ENCODE measurements at regions not wholly inside any gene's neighbourhood (a gene's known extent, or its start where the extent isn't known, plus 50 kb on each side); places are given as distances from the start of the nearest gene placed in this dataset.

DNA sequence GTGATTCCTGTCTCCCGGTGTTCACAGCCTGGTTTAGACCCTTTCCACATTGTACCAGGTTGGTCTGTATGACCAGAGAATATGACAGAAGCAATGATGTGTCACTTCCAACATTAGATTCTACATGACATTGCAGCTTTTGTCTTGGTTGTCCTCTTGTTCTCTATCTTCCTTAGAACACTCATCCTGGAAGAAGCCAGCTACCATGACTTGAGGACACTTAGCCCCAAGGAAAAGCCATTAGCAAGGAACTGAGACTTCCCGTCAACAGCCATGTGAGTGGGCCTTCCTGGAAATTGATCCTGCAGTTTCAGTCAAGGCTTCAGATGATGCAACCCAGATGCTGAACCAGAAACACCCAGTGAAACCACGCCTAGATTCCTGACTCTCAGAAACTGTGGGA, 143.3 kb downstream of the MREG start (continued):
- TF ChIP-seq, protein P1, sequence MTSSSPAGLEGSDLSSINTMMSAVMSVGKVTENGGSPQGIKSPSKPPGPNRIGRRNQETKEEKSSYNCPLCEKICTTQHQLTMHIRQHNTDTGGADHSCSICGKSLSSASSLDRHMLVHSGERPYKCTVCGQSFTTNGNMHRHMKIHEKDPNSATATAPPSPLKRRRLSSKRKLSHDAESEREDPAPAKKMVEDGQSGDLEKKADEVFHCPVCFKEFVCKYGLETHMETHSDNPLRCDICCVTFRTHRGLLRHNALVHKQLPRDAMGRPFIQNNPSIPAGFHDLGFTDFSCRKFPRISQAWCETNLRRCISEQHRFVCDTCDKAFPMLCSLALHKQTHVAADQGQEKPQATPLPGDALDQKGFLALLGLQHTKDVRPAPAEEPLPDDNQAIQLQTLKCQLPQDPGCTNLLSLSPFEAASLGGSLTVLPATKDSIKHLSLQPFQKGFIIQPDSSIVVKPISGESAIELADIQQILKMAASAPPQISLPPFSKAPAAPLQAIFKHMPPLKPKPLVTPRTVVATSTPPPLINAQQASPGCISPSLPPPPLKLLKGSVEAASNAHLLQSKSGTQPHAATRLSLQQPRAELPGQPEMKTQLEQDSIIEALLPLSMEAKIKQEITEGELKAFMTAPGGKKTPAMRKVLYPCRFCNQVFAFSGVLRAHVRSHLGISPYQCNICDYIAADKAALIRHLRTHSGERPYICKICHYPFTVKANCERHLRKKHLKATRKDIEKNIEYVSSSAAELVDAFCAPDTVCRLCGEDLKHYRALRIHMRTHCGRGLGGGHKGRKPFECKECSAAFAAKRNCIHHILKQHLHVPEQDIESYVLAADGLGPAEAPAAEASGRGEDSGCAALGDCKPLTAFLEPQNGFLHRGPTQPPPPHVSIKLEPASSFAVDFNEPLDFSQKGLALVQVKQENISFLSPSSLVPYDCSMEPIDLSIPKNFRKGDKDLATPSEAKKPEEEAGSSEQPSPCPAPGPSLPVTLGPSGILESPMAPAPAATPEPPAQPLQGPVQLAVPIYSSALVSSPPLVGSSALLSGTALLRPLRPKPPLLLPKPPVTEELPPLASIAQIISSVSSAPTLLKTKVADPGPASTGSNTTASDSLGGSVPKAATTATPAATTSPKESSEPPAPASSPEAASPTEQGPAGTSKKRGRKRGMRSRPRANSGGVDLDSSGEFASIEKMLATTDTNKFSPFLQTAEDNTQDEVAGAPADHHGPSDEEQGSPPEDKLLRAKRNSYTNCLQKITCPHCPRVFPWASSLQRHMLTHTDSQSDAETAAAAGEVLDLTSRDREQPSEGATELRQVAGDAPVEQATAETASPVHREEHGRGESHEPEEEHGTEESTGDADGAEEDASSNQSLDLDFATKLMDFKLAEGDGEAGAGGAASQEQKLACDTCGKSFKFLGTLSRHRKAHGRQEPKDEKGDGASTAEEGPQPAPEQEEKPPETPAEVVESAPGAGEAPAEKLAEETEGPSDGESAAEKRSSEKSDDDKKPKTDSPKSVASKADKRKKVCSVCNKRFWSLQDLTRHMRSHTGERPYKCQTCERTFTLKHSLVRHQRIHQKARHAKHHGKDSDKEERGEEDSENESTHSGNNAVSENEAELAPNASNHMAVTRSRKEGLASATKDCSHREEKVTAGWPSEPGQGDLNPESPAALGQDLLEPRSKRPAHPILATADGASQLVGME (CRISPR knock-in tag; IDR thresholded peaks at IDR 0.05) = 0 out of 2 replicates have a peak, but pooled peaks have one; percentile 73
- TF ChIP-seq SREBF1 (IDR thresholded peaks at IDR 0.05; ENCODE audit: borderline replicate concordance, low read depth, low read length) = no peak
- TF ChIP-seq SIN3A (IDR thresholded peaks at IDR 0.05; ENCODE audit: borderline replicate concordance in 2 of 2, control insufficient read depth in 1 of 2, low read depth in 2 of 2, low read length in 2 of 2) = no peak
- TF ChIP-seq, protein P2, sequence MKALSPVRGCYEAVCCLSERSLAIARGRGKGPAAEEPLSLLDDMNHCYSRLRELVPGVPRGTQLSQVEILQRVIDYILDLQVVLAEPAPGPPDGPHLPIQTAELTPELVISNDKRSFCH (CRISPR knock-in tag; IDR thresholded peaks at IDR 0.05) = no peak
- TF ChIP-seq, protein P2 (tag; IDR thresholded peaks at IDR 0.05) = peak; percentile 44; the same call in 1 of the 2 replicates
- TF ChIP-seq, protein P3, sequence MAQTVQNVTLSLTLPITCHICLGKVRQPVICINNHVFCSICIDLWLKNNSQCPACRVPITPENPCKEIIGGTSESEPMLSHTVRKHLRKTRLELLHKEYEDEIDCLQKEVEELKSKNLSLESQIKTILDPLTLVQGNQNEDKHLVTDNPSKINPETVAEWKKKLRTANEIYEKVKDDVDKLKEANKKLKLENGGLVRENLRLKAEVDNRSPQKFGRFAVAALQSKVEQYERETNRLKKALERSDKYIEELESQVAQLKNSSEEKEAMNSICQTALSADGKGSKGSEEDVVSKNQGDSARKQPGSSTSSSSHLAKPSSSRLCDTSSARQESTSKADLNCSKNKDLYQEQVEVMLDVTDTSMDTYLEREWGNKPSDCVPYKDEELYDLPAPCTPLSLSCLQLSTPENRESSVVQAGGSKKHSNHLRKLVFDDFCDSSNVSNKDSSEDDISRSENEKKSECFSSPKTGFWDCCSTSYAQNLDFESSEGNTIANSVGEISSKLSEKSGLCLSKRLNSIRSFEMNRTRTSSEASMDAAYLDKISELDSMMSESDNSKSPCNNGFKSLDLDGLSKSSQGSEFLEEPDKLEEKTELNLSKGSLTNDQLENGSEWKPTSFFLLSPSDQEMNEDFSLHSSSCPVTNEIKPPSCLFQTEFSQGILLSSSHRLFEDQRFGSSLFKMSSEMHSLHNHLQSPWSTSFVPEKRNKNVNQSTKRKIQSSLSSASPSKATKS (CRISPR knock-in tag; IDR thresholded peaks at IDR 0.05) = 0 out of 2 replicates have a peak, but pooled peaks have one; percentile 20
- peak; percentile 33; the same call in 1 of the 2 replicates for TF ChIP-seq GABPA (tag; conservative IDR thresholded peaks at IDR 0.05; ENCODE audit: low read depth)
- TF ChIP-seq ZNF24 (IDR thresholded peaks at IDR 0.05) = peak; percentile 75
- TF ChIP-seq SMARCA4 (IDR thresholded peaks at IDR 0.05) = peak; percentile 53; the same call in 1 of the 2 replicates
- peak; percentile 87 for TF ChIP-seq ZSCAN32 (CRISPR knock-in tag; IDR thresholded peaks at IDR 0.05)
- TF ChIP-seq, protein P4, sequence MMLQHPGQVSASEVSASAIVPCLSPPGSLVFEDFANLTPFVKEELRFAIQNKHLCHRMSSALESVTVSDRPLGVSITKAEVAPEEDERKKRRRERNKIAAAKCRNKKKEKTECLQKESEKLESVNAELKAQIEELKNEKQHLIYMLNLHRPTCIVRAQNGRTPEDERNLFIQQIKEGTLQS (IDR thresholded peaks at IDR 0.05) = peak; percentile 96
- TF ChIP-seq, protein P4 (CRISPR knock-in tag; conservative IDR thresholded peaks at IDR 0.05) = no peak
- TF ChIP-seq HOXB6 (CRISPR knock-in tag; IDR thresholded peaks at IDR 0.05; ENCODE audit: borderline replicate concordance) = no peak
- TF ChIP-seq SMAD3 (CRISPR knock-in tag; conservative IDR thresholded peaks at IDR 0.05) = peak; percentile 93
- TF ChIP-seq ZNF197 (CRISPR knock-in tag; IDR thresholded peaks at IDR 0.05; ENCODE audit: low read depth) = peak; percentile 83; the same call in 1 of the 2 replicates
- TF ChIP-seq, protein P5, sequence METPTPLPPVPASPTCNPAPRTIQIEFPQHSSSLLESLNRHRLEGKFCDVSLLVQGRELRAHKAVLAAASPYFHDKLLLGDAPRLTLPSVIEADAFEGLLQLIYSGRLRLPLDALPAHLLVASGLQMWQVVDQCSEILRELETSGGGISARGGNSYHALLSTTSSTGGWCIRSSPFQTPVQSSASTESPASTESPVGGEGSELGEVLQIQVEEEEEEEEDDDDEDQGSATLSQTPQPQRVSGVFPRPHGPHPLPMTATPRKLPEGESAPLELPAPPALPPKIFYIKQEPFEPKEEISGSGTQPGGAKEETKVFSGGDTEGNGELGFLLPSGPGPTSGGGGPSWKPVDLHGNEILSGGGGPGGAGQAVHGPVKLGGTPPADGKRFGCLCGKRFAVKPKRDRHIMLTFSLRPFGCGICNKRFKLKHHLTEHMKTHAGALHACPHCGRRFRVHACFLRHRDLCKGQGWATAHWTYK (CRISPR knock-in tag; IDR thresholded peaks at IDR 0.05) = peak; percentile 91
- peak; percentile 49; the same call in 1 of the 2 replicates for TF ChIP-seq ZNF668 (CRISPR knock-in tag; IDR thresholded peaks at IDR 0.05)
- peak; percentile 63; the same call in 1 of the 2 replicates for TF ChIP-seq ELF1 (tag; IDR thresholded peaks at IDR 0.05)
